Osteocyte (in vitro differentiated cells): ENCODE measurements at regions not wholly inside any gene's neighbourhood (a gene's known extent, or its start where the extent isn't known, plus 50 kb on each side); places are given as distances from the start of the nearest gene placed in this dataset.

Experiments used
- DNase-seq: peaks from one replicate; pipeline ENCODE4 v3.0.0; 2021; ENCODE audit warnings: mixed read lengths; ENCODE audit not compliant: unreplicated experiment; ENCODE audit errors: extremely low spot score
- H3K27ac Mint-ChIP-seq: one replicate; pipeline ENCODE4 v1.8.0; 2021; ENCODE audit warnings: mild to moderate bottlenecking, mixed read lengths; ENCODE audit not compliant: unreplicated experiment
- H3K27me3 Mint-ChIP-seq: one replicate; pipeline ENCODE4 v1.8.0; 2021; ENCODE audit warnings: mixed read lengths; ENCODE audit not compliant: unreplicated experiment
- H3K36me3 Mint-ChIP-seq: one replicate; pipeline ENCODE4 v1.8.0; 2021; ENCODE audit warnings: mixed read lengths; ENCODE audit not compliant: unreplicated experiment
- H3K4me1 Mint-ChIP-seq: one replicate; pipeline ENCODE4 v1.8.0; 2021; ENCODE audit warnings: mixed read lengths; ENCODE audit not compliant: unreplicated experiment
- H3K4me3 Mint-ChIP-seq: one replicate; pipeline ENCODE4 v1.8.0; 2021; ENCODE audit warnings: mild to moderate bottlenecking, moderate library complexity, mixed read lengths; ENCODE audit not compliant: unreplicated experiment
- H3K9me3 Mint-ChIP-seq: one replicate; pipeline ENCODE4 v1.8.0; 2021; ENCODE audit warnings: mixed read lengths; ENCODE audit not compliant: unreplicated experiment
- TF ChIP-seq, protein P1 (sequence below): fragments of 200-600 bp; sonication (generic); IDR thresholded peaks from 2 replicates; pipeline ENCODE4 v1.5.0; 2021; ENCODE audit warnings: antibody characterized with exemption, mild to moderate bottlenecking, moderate library complexity

DNA sequence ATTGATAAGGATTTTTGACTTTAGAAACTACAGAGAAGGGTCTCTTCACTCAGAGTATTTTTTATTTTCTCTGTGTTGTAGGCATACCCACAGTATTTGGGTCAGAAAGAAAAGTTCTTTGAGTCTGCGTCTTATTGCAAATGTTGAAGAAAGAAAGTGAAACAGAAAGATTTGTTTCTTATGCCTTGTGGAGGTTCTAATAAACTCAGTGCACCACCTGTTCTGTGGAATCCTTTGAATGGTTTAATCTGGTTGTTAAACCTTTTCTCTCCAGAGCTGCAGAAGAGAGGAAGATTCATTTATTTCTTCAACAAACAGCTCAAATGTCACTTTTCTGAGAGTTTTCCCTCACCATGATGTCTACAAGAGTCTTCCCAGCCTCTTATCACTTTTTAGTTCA is 146.6 kb upstream of the PLEKHG7 start:
- TF ChIP-seq, protein P1, sequence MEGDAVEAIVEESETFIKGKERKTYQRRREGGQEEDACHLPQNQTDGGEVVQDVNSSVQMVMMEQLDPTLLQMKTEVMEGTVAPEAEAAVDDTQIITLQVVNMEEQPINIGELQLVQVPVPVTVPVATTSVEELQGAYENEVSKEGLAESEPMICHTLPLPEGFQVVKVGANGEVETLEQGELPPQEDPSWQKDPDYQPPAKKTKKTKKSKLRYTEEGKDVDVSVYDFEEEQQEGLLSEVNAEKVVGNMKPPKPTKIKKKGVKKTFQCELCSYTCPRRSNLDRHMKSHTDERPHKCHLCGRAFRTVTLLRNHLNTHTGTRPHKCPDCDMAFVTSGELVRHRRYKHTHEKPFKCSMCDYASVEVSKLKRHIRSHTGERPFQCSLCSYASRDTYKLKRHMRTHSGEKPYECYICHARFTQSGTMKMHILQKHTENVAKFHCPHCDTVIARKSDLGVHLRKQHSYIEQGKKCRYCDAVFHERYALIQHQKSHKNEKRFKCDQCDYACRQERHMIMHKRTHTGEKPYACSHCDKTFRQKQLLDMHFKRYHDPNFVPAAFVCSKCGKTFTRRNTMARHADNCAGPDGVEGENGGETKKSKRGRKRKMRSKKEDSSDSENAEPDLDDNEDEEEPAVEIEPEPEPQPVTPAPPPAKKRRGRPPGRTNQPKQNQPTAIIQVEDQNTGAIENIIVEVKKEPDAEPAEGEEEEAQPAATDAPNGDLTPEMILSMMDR = no peak
- Mint-ChIP-seq H3K27ac (no peak overlapping the region), H3K36me3 (no peaks in the 10 kb centered on the region), H3K9me3 (no peaks in the 10 kb centered on the region), H3K27me3 (no peaks in the 10 kb centered on the region), H3K4me1 (peaks cover 5% of the 10 kb centered on the region), H3K4me3 (no peak overlapping the region)
- DNase-seq = no peak

DNA sequence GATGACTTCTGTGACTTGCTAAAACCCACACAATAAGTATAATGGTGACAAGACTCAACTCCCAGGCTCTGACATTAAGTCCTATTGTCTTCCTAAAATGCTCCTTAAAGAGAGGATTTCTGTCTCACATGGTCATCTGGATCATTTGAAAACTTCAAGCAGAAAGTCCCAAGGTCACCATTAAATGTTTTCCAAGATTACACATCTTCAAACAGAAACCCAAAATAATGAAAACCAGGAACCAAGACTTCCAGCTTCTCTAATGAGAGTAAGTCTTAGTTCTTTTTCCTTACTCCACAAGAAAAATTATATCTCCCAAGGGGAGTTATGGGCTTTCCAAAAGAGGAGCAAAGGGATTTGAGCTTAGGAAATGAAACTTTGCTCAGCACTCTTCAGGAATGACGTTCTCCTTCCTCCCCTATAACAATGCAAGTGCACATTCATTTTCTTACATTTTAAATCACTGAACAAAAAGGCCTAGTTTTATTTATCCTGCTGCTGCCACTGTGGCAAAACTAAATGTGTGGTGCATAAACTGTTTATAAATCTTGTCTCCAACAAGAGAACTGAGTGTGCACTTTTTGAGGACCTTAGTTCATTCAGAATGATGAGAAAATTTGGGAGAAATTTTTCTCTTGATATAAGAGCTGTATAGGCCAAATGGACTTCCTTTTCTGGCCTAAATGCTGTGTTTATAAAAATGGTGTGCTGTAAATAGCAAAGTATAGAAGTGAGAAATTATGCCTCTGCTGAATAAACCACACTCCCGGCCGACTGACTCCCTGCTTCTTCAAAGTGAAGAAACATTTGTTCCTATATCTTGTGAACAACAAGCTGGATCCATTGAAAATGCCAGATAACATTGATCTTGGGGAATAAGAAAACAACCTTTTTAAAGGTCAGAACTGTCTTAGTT is 148.4 kb upstream of the PLEKHG7 start:
- DNase-seq = no peak
- Mint-ChIP-seq H3K36me3 (no peaks in the 10 kb centered on the region), H3K4me1 (peaks cover 5% of the 10 kb centered on the region), H3K9me3 (no peaks in the 10 kb centered on the region), H3K27me3 (no peaks in the 10 kb centered on the region), H3K27ac (no peak overlapping the region), H3K4me3 (no peak overlapping the region)
- TF ChIP-seq, protein P1 = no peak

DNA sequence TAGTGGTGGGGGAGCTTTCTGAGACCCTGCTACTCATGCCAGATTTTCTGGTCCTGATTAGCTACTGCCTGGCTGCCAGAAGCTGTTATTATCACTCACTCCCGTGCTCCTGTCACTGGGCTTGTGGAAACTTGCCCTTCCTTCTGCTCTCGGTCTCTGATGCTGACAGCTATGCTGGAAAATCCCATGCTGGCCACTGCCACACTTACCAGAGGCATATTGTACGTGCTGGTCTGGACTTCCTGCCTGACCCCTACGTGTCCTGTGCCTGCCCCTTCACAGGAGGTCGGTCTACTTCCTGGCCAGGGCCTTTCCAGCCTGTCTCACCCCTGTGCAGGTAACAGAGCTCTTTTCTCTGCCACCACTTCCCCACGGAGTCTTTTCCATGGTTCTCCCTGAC is 149.4 kb upstream of the PLEKHG7 start:
- DNase-seq = no peak
- Mint-ChIP-seq H3K4me3 (no peak overlapping the region), H3K27ac (no peak overlapping the region), H3K9me3 (no peaks in the 10 kb centered on the region), H3K27me3 (no peaks in the 10 kb centered on the region), H3K4me1 (peaks cover 2% of the 10 kb centered on the region), H3K36me3 (no peaks in the 10 kb centered on the region)
- TF ChIP-seq, protein P1 = no peak

DNA sequence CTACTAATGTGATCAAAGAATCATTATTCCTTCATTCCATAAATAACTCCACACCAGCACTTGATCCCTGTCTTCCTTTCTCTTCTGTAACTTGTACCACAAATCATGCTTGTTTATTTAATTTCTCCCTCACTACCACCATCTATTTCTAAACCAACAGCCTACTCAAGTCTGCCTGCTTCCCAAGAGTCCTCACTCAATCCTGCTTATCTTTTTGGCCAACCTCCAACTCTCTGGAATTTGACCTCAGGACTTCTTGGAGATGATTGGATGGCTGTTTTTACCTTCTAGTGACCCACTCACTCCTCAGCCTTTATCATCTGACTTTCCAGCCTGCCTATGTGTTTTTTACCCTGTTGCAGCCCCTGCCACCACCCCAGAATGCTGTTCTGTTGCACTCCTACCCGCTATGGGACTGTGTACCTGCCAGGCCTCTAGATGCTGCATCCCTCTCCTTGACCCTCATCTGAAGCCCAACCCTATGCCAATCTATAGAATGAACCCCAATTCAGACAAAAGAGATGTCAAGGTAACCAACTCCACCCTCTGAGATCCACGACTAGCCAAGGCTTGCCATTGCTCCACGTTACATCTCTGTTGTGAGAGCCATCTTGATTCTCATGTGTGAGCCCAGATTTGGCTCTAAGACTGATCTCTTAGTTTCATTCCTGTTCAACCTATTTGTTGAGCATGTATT is 150.2 kb upstream of the PLEKHG7 start:
- Mint-ChIP-seq H3K27me3 (no peaks in the 10 kb centered on the region), H3K4me1 (no peaks in the 10 kb centered on the region), H3K36me3 (no peaks in the 10 kb centered on the region), H3K27ac (no peak overlapping the region), H3K4me3 (no peak overlapping the region), H3K9me3 (no peaks in the 10 kb centered on the region)
- DNase-seq = no peak
- TF ChIP-seq, protein P1 = no peak

DNA sequence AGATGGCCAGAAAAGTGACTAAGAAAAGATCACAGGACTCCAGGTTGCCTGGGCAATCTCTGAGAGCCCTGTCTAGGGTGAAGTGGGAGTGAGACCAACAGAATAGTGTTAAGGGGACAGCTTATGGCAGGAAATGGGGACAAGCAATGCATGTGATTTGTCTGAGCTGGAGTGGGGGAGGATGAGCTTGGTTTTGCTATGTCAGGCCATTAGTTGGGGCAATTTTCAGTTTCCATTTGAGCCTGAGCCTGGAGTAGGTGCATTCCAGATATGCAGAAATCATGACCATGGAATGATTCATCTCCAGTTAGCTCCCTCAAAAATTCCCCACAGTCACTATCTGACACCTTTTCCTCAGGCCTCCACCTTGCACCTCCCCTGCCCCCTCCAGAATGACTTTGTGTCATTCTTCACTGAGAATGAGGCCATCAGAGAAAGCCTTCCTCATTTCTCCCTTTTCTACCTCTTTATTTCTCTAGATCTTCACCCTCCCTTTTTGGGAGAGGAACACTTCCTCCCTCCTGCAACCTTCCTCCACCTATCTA is 150.9 kb upstream of the PLEKHG7 start:
- H3K4me1 Mint-ChIP-seq = no peaks in the 10 kb centered on the region
- TF ChIP-seq, protein P1 = no peak
- DNase-seq = no peak
- no peaks in the 10 kb centered on the region for H3K36me3 Mint-ChIP-seq
- H3K9me3 Mint-ChIP-seq = no peaks in the 10 kb centered on the region
- H3K27me3 Mint-ChIP-seq = no peaks in the 10 kb centered on the region
- no peak overlapping the region for H3K27ac Mint-ChIP-seq
- H3K4me3 Mint-ChIP-seq = no peak overlapping the region
